CD1c-positive myeloid dendritic cell (primary cell): ENCODE measurements at regions not wholly inside any gene's neighbourhood (a gene's known extent, or its start where the extent isn't known, plus 50 kb on each side); places are given as distances from the start of the nearest gene placed in this dataset.

ENCODE experiments used
- DNase-seq: peaks from one replicate; pipeline ENCODE4 v3.0.0-alpha.2; 2016; ENCODE audit errors: extremely low spot score

- DNase-seq, result no peak
Observed at GRCh38 chr12:124162151-124163110, 132.5 kb upstream of the RFLNA start.

GRCh38 chr12:124165695-124166094 lies 129.2 kb upstream of the RFLNA start:
- no peak for DNase-seq

DNA sequence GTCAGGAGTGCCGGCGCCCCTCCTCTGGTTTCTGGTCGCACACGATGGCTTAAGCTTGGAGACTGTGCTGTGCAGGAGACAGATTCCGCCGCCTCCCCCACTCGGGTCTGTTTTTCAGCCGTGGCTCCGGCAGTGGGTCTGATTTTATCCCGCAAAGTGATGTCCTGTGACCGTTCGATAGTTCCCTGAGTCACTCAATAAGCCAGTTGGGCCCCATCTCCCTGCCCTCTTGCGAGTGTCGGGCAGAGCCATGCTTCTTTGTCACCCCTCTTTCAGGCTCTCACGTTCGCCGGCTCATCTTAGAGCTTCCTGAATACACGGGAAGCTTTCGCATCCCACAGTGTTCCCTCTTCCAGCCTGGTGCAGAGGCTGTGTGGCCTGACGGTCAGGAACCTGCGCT lies 127.8 kb upstream of the RFLNA start:
- DNase-seq, result no peak

- no peak for DNase-seq
Observed at GRCh38 chr12:124168016-124168786, 126.7 kb upstream of the RFLNA start.

DNA sequence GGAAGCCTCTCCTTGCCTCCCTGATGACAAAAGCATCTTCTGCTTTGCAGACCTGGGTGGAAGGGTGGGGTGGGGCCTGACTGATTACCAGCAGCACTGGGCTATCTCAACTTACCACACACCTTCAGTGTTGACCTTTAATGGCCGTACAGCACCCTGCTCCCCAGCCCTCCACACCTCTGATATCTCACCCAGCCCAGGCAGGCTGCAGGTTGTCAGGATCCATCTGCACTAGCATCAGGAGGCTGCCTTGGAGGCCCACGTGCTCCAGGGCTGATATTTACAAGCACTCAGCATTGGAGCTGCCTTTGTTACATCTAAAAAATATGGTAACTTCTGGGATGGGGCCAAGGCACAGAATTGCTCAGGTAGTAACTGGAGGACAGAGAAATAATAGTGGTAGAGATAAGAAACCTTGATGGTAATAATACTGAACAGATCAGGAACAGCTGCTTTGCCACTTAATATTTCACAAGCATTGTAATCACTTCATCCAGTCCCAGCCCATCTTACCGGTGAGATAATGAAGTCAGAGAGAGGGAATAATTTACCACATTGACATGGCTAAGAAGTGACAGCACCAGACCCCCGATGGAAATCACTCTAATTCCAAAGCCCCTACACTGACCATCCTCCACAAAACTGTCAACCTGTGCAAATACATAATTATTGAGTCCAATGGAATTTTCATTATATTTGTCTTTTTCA lies 125.2 kb upstream of the RFLNA start:
- DNase-seq, result no peak

DNA sequence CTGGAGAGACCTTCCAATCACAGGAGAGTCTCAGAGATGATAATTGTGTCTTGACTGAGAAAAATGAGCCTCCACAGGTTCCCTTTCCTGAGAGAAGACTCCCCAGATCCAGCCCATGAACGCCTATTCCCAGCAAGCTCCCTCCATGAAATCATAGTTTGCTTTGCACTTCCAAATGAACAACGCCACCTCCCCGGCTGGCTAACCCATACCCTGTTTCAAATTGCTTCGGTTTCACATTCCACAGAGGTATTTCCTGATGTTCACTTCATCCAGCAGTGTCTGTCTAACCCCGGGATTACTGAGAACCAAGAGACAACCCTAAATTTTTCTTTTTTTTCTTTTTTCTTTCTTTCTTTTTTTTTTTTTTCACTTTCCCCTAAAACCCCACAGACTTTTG lies 124.1 kb upstream of the RFLNA start:
- DNase-seq, result no peak

DNA sequence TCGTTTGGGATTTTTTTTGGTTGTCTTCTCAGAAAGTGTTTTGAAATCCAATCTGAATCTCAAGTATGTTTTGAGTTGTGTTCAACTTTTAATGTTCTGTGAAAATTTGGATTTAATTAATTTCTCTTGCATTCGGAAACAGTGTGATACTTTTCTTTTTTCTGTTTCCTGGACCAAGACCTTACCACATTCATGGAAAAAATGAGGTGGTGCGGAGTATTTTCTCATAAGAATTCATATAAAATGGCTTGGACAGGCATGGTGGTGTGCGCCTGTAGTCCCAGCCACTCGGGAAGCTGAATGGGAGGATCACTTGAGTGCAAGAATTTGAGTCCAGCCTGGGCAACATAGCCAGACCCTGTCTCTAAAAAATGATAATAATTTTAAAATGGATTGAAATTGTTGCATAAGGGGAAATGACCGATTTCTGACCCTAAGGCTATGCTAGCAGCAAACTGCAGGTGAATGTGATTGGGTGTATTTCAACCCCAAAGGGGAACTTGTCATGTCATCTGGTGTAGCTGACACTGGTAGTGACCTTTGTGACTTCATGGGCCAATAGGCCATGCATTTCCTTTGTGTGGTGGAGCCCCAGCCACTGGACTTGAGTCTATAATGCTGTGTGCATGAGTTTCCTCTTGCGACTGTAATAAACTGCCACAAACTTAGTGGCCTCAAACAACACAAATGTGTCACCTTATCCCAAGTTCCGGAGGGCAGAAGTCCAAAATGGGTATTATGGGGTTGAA lies 123.5 kb upstream of the RFLNA start:
- peak; percentile 62 for DNase-seq

- no peak for DNase-seq
Observed at GRCh38 chr12:124172636-124173035, 122.3 kb upstream of the RFLNA start.

GRCh38 chr12:124173692-124174091 lies 121.2 kb upstream of the RFLNA start:
- DNase-seq, result no peak

- no peak for DNase-seq
Observed at GRCh38 chr12:124174451-124175348, 120.2 kb upstream of the RFLNA start.

GRCh38 chr12:124175704-124176103 lies 119.2 kb upstream of the RFLNA start:
- DNase-seq, result no peak

DNA sequence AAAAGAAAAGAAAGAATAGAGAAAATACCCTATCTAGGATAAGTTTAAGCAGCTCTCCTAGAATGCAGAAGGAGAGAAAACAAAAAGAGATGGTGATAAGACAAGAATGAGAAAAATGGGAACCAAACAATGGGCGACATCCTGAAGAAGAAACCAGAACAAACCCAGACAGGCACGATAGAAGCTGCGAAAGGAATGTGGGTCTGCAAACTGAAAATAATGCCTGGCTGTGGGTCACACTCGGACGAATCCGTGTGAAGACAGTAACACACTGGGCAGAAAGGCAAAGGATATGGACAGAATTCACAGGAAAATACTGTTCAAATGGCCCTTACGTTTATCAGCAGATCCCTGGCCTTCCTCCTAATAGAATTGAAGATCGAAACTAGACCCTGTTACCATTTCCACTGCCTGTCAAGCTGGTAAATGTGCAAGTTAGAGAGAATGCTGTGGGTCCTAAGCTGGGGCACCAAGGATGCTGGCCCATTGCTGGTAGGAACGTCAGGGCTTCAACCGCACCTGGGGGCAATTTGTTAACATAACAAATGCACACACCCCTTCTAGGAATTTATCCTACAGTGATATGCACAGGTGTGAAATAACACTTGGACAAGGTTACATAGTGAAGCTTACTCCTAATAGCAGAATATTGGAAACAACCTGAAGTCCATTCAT lies 117.5 kb upstream of the RFLNA start:
- no peak for DNase-seq

DNA sequence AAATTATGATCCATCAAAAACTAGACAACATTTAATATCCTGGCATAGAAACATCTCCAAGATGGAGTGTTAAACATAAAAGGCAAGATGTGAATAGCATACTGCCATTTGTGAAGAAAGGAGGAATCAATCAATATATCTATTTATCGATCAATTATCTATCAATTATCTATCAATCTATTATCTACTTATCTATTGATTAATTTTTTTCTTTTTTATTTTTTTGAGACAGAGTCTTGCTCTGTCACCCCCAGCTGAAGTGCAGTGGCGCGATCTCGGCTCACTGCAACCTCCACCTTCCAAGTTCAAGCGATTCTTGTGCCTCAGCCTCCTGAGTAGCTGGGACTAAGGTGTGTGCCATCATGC lies 117.0 kb upstream of the RFLNA start:
- DNase-seq, result no peak

GRCh38 chr12:124179936-124180607 lies 114.8 kb upstream of the RFLNA start:
- no peak for DNase-seq

- DNase-seq, result no peak
Observed at GRCh38 chr12:124183172-124183571, 111.7 kb upstream of the RFLNA start.

DNA sequence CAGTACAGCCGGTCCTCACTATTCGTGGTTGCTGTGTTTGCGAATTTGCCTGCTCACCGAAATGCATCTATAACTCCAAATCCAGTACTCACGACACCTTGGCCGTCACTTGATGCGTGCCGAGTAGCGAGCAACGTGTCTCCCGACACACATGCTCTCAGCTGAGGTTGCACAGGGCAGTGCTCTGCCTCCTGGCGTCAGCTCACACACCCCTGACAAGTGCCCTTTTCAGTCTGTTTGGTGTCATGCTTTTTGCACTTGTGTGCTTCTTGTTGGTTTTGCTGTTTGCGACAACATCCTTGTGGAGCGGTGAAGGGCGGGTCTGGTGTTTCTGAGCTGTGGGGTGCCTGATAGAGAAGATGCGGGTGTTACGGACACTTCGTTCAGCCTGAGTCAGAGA lies 110.4 kb upstream of the RFLNA start:
- DNase-seq, result no peak

DNA sequence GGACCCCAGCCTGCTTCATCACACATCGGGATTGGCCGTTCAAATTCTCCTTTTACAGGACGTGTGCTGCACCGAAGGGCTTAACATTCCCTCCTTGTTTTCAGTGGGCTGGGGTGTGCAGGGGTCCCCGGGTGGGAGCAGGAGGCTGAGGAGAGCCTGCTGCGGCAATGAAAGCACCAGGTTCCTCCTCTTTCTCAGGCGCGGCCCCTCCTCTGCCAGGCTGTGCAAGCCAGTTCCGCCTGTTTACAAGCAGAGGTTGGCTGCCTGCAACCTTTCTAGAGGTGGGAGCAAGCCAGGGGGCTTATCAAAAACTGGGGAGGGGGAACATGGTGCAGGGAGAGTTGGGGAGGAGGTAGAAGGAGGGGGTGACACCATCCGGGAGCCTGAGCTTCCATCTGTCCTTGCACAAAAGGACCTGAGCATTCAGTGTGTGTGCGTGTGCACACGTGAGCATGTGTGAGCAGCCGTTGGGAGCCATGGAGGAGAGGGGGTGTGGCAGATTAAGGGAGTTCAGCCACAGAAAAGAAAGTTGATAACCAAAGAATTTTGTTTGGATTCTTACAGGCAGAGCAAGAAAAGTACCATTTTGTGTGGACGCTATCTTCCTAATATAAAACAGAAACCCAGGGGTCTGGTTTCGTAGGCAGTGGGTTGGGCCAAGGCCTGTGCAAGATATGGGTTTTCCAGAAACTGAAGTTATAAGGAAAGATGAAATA lies 108.8 kb upstream of the RFLNA start:
- no peak for DNase-seq

DNA sequence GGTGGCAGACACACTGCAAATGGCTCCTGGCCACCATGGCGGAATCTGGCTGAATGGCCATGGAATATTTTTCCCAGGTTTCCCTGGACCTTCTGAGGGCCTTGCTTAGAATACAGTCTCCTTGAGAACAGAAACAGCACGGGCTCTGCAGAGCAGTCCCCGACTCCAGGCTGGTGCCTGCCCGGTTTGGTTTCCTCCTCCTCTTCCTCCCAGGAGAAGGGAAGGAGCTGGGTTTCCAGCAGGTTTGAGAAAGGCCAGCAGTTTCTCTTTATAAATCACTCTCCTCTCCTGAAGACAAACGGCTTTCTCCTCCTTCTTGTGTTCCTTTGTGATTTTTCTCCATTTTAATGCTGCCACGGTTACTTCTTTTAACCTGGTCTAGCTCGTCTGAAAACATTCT lies 106.8 kb upstream of the RFLNA start:
- DNase-seq, result no peak
